Smooth muscle cell (in vitro differentiated cells): ENCODE measurements at regions not wholly inside any gene's neighbourhood (a gene's known extent, or its start where the extent isn't known, plus 50 kb on each side); places are given as distances from the start of the nearest gene placed in this dataset.

Experiments used
- DNase-seq: peaks from one replicate; lab custom pipeline; 2025; ENCODE audit not compliant: unreplicated experiment; lab: John Stamatoyannopoulos, UW
- H2AFZ ChIP-seq: fragments of 200-600 bp; sonication (generic); 2 replicates; pipeline ENCODE4 v1.6.0; 2016; ENCODE audit warnings: antibody characterized with exemption, low read depth, mild to moderate bottlenecking
- H3F3A ChIP-seq: fragments of 200-600 bp; sonication (generic); 2 replicates; pipeline ENCODE4 v1.6.0; 2017; ENCODE audit warnings: antibody characterized with exemption, low read depth
- H3K27ac ChIP-seq: fragments of 200-600 bp; sonication (generic); 2 replicates; pipeline ENCODE4 v1.5.1; 2016; ENCODE audit warnings: low read depth, mild to moderate bottlenecking
- H3K27me3 ChIP-seq: fragments of 200-600 bp; sonication (generic); 2 replicates; pipeline ENCODE4 v1.6.1; 2016; ENCODE audit warnings: low read depth, mild to moderate bottlenecking
- H3K36me3 ChIP-seq: fragments of 200-600 bp; sonication (generic); 2 replicates; pipeline ENCODE4 v1.5.1; 2016; ENCODE audit warnings: low read depth
- H3K4me1 ChIP-seq: fragments of 200-600 bp; sonication (generic); 2 replicates; pipeline ENCODE4 v1.5.1; 2016; ENCODE audit warnings: low read depth
- H3K4me2 ChIP-seq: fragments of 200-600 bp; sonication (generic); 2 replicates; pipeline ENCODE4 v1.6.0; 2016; ENCODE audit warnings: mild to moderate bottlenecking
- H3K4me3 ChIP-seq: fragments of 200-600 bp; sonication (generic); 2 replicates; pipeline ENCODE4 v1.5.1; 2016; ENCODE audit warnings: mild to moderate bottlenecking
- H3K79me2 ChIP-seq: fragments of 200-600 bp; sonication (generic); 2 replicates; pipeline ENCODE4 v1.6.0; 2016; ENCODE audit warnings: low read depth, mild to moderate bottlenecking
- H3K9ac ChIP-seq: fragments of 200-600 bp; sonication (generic); 2 replicates; pipeline ENCODE4 v1.6.0; 2016; ENCODE audit warnings: low read depth
- H3K9me3 ChIP-seq: fragments of 200-600 bp; sonication (generic); replicated peaks from 2 replicates; pipeline ENCODE4 v1.5.1; 2016; ENCODE audit warnings: low read depth
- H4K20me1 ChIP-seq: fragments of 200-600 bp; sonication (generic); 2 replicates; pipeline ENCODE4 v1.6.0; 2016; ENCODE audit warnings: low read depth
- WGBS: methylation state at CpG from one replicate; pipeline ENCODE4 v1.1.7; 2016; ENCODE audit warnings: low lambda C conversion rate; 5-methylcytosine and 5-hydroxymethylcytosine counted together
- TF ChIP-seq, protein P1 (sequence below): fragments of 200-600 bp; sonication (generic); IDR thresholded peaks from 2 replicates; pipeline ENCODE4 v1.5.1; 2017; ENCODE audit warnings: borderline replicate concordance, mild to moderate bottlenecking, antibody characterized with exemption; ENCODE audit not compliant: insufficient read depth, poor library complexity, severe bottlenecking

DNA sequence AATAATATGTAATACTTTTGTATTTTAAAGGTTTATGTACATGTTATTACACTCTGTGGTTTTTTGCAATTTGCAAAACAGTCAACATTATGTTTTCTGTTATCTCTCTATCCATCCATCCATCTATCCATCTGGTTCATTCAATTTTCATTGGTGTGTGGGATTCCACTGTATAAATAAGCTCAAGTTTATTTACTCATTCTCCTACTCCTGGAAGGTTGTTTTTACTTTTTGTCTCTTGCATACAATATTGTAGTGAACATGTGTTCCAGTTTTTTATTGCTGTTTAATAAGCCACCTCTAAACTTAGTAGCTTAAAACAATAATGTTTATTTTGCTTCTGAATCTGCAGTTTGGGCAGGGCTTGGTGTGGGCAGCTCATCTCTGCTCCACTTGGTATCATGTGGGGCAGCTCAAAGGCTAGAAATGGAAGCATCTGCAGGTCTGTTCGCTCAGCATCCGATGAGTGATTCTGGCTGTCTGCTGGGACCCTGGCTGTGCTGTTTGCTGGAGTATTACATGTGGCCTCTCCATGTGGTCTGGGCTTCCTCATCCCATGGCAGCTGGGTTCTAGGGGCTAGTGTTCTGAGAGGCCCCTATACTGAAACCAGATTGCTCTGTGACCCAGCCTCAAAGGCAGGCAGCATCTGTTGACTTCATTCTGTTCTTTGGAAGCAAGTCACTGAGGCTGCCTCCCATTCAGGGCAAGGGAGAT is 98.8 kb downstream of the SLC25A47 start:
- Histone ChIP-seq H3K27me3 (no peaks in the 10 kb centered on the region), H3K9ac (no peak overlapping the region), H3K79me2 (peaks cover 14% of the 10 kb centered on the region), H3K27ac (no peak overlapping the region), H4K20me1 (peaks cover 10% of the 10 kb centered on the region), H3F3A (no peaks in the 10 kb centered on the region), H3K4me1 (peaks cover 10% of the 10 kb centered on the region), H3K4me2 (no peak overlapping the region), H3K9me3 (no peaks in the 10 kb centered on the region), H3K4me3 (no peak overlapping the region), H3K36me3 (no peaks in the 10 kb centered on the region), H2AFZ (no peak overlapping the region)
- WGBS = 38% methylated on average over 2 of the region's 2 CpGs
- TF ChIP-seq, protein P1, sequence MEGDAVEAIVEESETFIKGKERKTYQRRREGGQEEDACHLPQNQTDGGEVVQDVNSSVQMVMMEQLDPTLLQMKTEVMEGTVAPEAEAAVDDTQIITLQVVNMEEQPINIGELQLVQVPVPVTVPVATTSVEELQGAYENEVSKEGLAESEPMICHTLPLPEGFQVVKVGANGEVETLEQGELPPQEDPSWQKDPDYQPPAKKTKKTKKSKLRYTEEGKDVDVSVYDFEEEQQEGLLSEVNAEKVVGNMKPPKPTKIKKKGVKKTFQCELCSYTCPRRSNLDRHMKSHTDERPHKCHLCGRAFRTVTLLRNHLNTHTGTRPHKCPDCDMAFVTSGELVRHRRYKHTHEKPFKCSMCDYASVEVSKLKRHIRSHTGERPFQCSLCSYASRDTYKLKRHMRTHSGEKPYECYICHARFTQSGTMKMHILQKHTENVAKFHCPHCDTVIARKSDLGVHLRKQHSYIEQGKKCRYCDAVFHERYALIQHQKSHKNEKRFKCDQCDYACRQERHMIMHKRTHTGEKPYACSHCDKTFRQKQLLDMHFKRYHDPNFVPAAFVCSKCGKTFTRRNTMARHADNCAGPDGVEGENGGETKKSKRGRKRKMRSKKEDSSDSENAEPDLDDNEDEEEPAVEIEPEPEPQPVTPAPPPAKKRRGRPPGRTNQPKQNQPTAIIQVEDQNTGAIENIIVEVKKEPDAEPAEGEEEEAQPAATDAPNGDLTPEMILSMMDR = no peak
- DNase-seq = no peak

DNA sequence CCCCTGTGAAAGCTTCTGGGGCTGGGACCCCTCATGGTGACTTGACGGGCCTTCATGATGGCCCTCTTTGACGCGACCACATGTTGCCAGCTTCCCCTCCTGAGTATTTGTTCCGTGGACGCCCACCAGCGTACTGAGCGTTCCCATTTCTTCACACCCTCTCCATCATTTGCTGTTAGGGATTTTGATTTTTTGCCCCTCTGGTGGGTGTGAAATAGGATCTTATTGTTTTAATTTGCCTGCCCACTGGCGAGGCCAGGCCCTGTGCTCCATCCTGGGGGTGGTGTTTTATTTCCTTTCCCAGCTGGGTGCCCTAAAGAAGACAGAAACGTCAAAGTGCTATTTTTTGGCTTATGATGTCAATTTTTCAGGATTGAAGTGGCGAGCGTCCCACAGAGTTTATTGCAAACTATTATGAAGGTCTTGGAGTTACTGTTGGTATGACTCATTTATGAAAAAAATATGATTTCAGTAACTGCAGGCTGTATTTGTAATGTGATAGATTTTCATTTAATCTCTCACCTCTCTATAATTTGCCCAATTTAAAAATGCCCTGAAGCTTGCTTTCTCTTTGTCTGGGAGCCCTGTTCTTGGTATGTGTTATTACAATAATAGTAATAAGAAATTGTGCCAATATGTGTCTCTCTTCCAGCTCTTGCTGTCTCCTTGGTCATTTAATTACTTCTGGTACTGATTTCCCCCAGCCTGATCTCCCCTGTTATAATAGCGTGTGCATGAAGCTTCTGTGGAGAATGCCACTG is 99.6 kb downstream of the SLC25A47 start:
- Histone ChIP-seq H3K36me3 (no peaks in the 10 kb centered on the region), H4K20me1 (peaks cover 11% of the 10 kb centered on the region), H3K9ac (no peak overlapping the region), H3K4me2 (peak overlapping the region; percentile 12), H3K4me1 (peaks cover 8% of the 10 kb centered on the region), H3K9me3 (no peaks in the 10 kb centered on the region), H3F3A (no peaks in the 10 kb centered on the region), H3K27me3 (no peaks in the 10 kb centered on the region), H3K27ac (peak overlapping the region; percentile 12), H2AFZ (no peak overlapping the region), H3K4me3 (no peak overlapping the region), H3K79me2 (peaks cover 14% of the 10 kb centered on the region)
- 87% methylated on average over 12 of the region's 12 CpGs for WGBS
- TF ChIP-seq, protein P1 = no peak
- DNase-seq = no peak

DNA sequence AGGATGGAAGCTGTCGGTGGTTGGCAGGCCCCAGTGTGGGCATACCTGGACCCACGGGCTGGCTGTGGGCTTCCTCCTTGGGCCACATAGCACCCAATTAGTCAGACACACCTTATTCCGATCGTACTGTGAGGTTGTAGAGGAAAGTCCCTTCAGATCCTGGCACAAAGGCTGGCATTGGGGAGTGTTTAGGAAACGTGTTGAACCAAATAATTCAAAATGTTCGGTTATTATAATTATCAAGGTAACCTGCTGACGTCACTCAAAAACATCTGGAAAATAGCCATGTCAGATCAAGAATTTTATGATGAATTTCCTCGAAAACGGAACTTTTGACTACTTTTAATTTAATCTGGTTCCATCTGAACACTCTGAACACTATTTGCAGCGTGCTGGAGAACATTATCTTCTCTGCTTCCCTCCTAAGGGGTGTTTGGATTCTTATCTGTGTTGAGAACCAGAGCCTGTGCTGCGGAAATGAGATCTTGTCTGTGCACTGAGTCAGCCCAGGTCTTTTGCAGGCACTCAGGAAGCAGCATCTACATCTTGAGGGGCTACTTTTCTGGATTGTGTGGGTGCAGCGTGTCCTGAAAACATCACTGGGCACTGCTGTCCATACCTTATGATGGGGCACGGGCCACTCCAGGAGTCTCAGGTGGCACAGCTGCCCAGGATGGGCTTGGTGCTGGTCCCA is 100.3 kb downstream of the SLC25A47 start:
- no peak overlapping the region for H3K4me3 ChIP-seq
- WGBS = 75% methylated on average over 13 of the region's 13 CpGs
- H3K27me3 ChIP-seq = no peaks in the 10 kb centered on the region
- H3K9me3 ChIP-seq = no peaks in the 10 kb centered on the region
- H4K20me1 ChIP-seq = peaks cover 18% of the 10 kb centered on the region
- peak overlapping the region; percentile 12 for H3K4me2 ChIP-seq
- H2AFZ ChIP-seq = no peak overlapping the region
- H3K36me3 ChIP-seq = no peaks in the 10 kb centered on the region
- no peak overlapping the region for H3K9ac ChIP-seq
- H3F3A ChIP-seq = no peaks in the 10 kb centered on the region
- H3K4me1 ChIP-seq = peaks cover 6% of the 10 kb centered on the region
- no peak for DNase-seq
- peaks cover 14% of the 10 kb centered on the region for H3K79me2 ChIP-seq
- H3K27ac ChIP-seq = peak overlapping the region; percentile 12
- TF ChIP-seq, protein P1 = no peak
